Spleen (tissue), 11 donors: ENCODE measurements at regions not wholly inside any gene's neighbourhood (a gene's known extent, or its start where the extent isn't known, plus 50 kb on each side); places are given as distances from the start of the nearest gene placed in this dataset.

Experiments
- DNase-seq: peaks from one replicate; pipeline ENCODE4 v3.0.0-alpha.2; 2020
- H3K27ac ChIP-seq, 8 donors: fragments of 200-600 bp; sonication (generic) in 7 of 8; 1 replicate in 4 of 8; 2 replicates in 4 of 8; pipeline versions ENCODE4 v1.5.0 to v1.8.0; 2016 to 2021; ENCODE audit warnings: inconsistent platforms in 4 of 8, mild to moderate bottlenecking in 4 of 8, moderate library complexity in 1 of 8
- H3K27me3 ChIP-seq, 7 donors: fragments of 200-600 bp; sonication (generic) in 6 of 7; replicated peaks in 1 of 7; 1 replicate in 4 of 7; 2 replicates in 3 of 7; pipeline versions ENCODE4 v1.5.0 to v1.8.0; 2016 to 2021; ENCODE audit warnings: inconsistent platforms in 3 of 7, mild to moderate bottlenecking in 1 of 7
- H3K36me3 ChIP-seq, 6 donors: fragments of 200-600 bp; sonication (generic) in 5 of 6; 1 replicate in 4 of 6; 2 replicates in 2 of 6; pipeline versions ENCODE4 v1.5.0 to v1.8.0; 2016 to 2021; ENCODE audit warnings: inconsistent platforms in 2 of 6
- H3K4me1 ChIP-seq, 6 donors: fragments of 200-600 bp; sonication (generic) in 5 of 6; 1 replicate in 3 of 6; 2 replicates in 3 of 6; pipeline versions ENCODE4 v1.5.0 to v1.8.0; 2016 to 2021; ENCODE audit warnings: inconsistent platforms in 3 of 6
- H3K4me3 ChIP-seq, 8 donors: fragments of 200-600 bp; sonication (generic) in 7 of 8; 1 replicate in 4 of 8; 2 replicates in 4 of 8; pipeline versions ENCODE4 v1.5.0 to v1.8.0; 2016 to 2021; ENCODE audit warnings: inconsistent platforms in 4 of 8, mild to moderate bottlenecking in 4 of 8, moderate library complexity in 2 of 8
- H3K9me3 ChIP-seq, 8 donors: fragments of 200-600 bp; sonication (generic) in 7 of 8; 1 replicate in 4 of 8; 2 replicates in 4 of 8; pipeline versions ENCODE4 v1.5.0 to v1.8.0; 2016 to 2021; ENCODE audit warnings: inconsistent platforms in 4 of 8
- POLR2A ChIP-seq, 3 donors: fragments of 450-650 bp; IDR thresholded peaks; one replicate each; pipeline ENCODE4 v1.5.1; 2017; ENCODE audit warnings: antibody characterized with exemption in 3 of 3, mild to moderate bottlenecking in 1 of 3
- POLR2AphosphoS5 ChIP-seq, 3 donors: sonication (generic); formaldehyde crosslinking; IDR thresholded peaks; one replicate each; pipeline ENCODE4 v1.5.1; 2017; ENCODE audit warnings: antibody characterized with exemption in 3 of 3
- WGBS, 5 donors: extraction: QIAGEN DNeasy Blood & Tissue Kit in 3 of 5; methylation state at CpG; one replicate each; pipeline versions ENCODE4 v1.1.5 to v1.1.7; 2013 to 2018; 5-methylcytosine and 5-hydroxymethylcytosine counted together
- intact Hi-C: fragments of 100-400 bp; cut with DNase I; formaldehyde crosslinking; loops from one replicate; pipeline ENCODE4 v1.15.0; 2023; ENCODE audit warnings: low total_unique reads
- TF ChIP-seq, protein P1 (sequence below), 11 experiments: fragments of 200-600 bp in 7 of 11; fragments of 450-650 bp in 4 of 11; sonication (generic) in 4 of 11; IDR thresholded peaks in 8 of 11; conservative IDR thresholded peaks in 3 of 11; 1 replicate in 7 of 11; 2 replicates in 4 of 11; pipeline versions ENCODE4 v1.4.0 to v1.8.0; 2016 to 2021; ENCODE audit warnings: antibody characterized with exemption in 11 of 11, inconsistent platforms in 4 of 11, mild to moderate bottlenecking in 1 of 11
- donor health status: healthy with polysubstance abuse.
- donor health status: DM: no; HTN: no; CAD: no; lungs with moderate emphysema.
- donor health status: DM: no; HTN: no; CAD: no.
- donor health status: Bipolar disorder and iron deficiency.
- donor health status: healthy.
- donor health status: DM: no; HTN: no; CAD: no.
- donor health status: DM: yes; HTN: yes; CAD: no.

DNA sequence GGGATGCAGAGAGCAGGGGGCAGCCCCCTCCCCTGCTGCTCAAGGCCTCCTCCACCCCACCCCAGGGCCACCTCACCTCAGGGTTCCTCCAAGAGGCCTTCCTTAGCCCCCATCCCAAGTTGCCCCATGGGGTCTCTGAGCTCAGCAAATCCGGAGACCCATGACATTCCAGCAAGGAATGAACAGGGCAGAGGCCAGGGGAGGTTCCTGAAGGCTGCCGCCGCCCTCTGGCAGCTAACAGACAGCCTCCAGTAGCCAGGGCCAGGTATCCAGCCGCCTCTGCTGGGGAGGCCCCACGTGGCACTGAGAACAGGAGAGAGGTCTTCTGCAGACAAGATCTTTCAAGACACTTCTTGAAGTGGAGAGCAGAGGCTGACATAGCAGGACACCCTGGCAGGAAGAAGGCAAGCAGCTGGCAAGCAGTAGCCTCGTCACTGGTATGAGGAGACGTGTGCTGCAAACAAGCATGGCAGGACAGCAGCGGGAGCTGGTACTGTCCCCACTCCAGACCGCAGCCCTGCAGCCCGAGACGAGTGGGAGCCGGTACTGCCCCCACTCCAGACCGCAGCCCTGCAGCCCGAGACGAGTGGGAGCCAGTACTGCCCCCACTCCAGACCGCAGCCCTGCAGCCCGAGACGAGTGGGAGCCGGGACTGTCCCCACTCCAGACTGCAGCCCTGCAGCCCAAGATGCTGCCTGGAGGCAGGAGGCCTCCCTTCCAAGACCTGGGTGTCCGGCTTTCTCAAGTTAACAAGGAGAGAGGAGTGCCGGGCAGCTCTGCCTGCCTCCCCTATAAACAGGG, 190.6 kb downstream of the IGLL1 start:
- Histone ChIP-seq H3K4me1 (peaks cover 0 to 44% (median 10%) of the 10 kb centered on the region in 6 donors), H3K9me3 (no peaks in the 10 kb centered on the region), H3K4me3 (no peak overlapping the region), H3K36me3 (no peaks in the 10 kb centered on the region), H3K27ac (no peak overlapping the region), H3K27me3 (peaks cover 0 to 26% (median 0%) of the 10 kb centered on the region in 7 donors)
- TF ChIP-seq, protein P1, sequence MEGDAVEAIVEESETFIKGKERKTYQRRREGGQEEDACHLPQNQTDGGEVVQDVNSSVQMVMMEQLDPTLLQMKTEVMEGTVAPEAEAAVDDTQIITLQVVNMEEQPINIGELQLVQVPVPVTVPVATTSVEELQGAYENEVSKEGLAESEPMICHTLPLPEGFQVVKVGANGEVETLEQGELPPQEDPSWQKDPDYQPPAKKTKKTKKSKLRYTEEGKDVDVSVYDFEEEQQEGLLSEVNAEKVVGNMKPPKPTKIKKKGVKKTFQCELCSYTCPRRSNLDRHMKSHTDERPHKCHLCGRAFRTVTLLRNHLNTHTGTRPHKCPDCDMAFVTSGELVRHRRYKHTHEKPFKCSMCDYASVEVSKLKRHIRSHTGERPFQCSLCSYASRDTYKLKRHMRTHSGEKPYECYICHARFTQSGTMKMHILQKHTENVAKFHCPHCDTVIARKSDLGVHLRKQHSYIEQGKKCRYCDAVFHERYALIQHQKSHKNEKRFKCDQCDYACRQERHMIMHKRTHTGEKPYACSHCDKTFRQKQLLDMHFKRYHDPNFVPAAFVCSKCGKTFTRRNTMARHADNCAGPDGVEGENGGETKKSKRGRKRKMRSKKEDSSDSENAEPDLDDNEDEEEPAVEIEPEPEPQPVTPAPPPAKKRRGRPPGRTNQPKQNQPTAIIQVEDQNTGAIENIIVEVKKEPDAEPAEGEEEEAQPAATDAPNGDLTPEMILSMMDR (IDR thresholded peaks at IDR 0.05 in 8 of 11, conservative IDR thresholded peaks at IDR 0.05 in 3 of 11) = no peak
- TF ChIP-seq POLR2AphosphoS5 (IDR thresholded peaks at IDR 0.05) (no peak), POLR2A (IDR thresholded peaks at IDR 0.05) (no peak)
- 42 to 83% (median 72%) methylated on average over 8 to 21 of the region's 21 CpGs for WGBS, 5 donors
- intact Hi-C loops = no loop called here
- DNase-seq = no peak

DNA sequence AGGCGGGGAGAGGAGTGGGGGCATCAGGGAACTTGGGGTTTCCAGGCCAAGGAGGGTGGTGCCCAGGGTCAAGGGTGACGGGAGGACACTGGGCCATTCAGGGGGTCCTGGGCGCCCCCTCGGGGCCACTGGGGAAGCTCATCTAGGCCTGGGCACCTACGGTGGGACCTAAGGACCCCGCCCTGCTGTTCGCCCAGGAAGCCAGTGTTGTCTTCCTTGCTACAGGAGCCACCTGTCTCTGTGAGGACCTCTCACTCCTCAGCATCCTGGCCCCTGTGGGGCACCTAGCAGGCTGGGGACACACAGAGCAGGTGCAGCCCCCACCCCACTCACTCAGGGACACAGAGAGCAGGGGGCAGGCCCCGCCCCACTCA, 191.6 kb downstream of the IGLL1 start:
- Histone ChIP-seq H3K4me1 (peaks cover 0 to 53% (median 15%) of the 10 kb centered on the region in 6 donors), H3K36me3 (no peaks in the 10 kb centered on the region), H3K9me3 (no peaks in the 10 kb centered on the region), H3K27me3 (peaks cover 0 to 27% (median 0%) of the 10 kb centered on the region in 7 donors), H3K27ac (no peak overlapping the region), H3K4me3 (no peak overlapping the region)
- intact Hi-C loops = no loop called here
- TF ChIP-seq POLR2AphosphoS5 (IDR thresholded peaks at IDR 0.05) = no peak
- TF ChIP-seq POLR2A (IDR thresholded peaks at IDR 0.05) = no peak
- TF ChIP-seq, protein P1 (IDR thresholded peaks at IDR 0.05 in 8 of 11, conservative IDR thresholded peaks at IDR 0.05 in 3 of 11) = no peak
- 78 to 85% (median 83%) methylated on average over 7 to 8 of the region's 8 CpGs for WGBS, 5 donors
- no peak for DNase-seq

DNA sequence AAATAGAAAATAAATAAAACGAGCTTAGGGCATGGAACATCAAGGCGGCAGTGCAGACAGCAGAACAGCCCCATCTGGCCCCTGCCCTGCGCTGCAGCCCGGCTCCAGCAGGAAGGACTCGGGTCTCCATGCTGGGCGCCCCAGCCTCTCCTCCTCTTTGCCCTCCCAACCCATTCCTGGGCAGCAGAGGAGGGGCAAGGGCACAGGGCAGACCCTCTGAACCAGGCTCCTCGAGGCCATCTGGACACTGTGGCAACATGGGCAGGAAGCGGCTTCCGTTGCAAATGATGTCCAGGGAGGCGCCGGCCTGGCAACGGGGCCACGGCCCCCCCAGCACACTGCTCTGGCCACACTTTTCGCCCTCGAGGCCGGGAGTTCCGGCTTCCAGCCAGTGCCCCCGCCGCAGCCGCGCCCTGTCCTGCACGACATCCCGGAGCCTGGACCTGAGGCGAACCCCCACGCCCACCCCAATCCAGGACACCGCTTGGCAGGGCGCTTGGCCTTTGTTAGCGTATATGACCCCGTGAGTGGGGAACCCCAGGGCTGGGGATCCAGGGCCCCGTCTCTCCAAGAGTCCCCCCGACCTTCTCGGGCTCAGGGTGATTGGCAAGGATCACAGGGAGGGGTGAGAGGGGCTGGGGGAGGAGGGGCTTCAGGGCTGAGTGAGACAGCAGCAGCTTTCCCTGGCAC, 192.1 kb downstream of the IGLL1 start:
- peak; percentile 81 for DNase-seq
- TF ChIP-seq POLR2AphosphoS5 (IDR thresholded peaks at IDR 0.05) = peak; percentile 17 to 77 (median 73)
- TF ChIP-seq POLR2A (IDR thresholded peaks at IDR 0.05) = no peak
- TF ChIP-seq, protein P1 (IDR thresholded peaks at IDR 0.05 in 8 of 11, conservative IDR thresholded peaks at IDR 0.05 in 3 of 11) = no peak
- intact Hi-C loops = no loop called here

More for the DNA sequence above, 192.1 kb downstream of the IGLL1 start:
- H3K4me3 ChIP-seq = no peak overlapping the region
- peaks cover 0 to 53% (median 15%) of the 10 kb centered on the region in 6 donors for H3K4me1 ChIP-seq
- 60 to 77% (median 73%) methylated on average over 24 to 32 of the region's 32 CpGs for WGBS, 5 donors
- H3K36me3 ChIP-seq = no peaks in the 10 kb centered on the region
- H3K27me3 ChIP-seq = peaks cover 0 to 27% (median 0%) of the 10 kb centered on the region in 7 donors
- peak overlapping the region in 3 of 8 donors; percentile 9 to 31 (median 25) for H3K27ac ChIP-seq
- no peaks in the 10 kb centered on the region for H3K9me3 ChIP-seq
